Heart right ventricle (tissue), 16 donors: ENCODE measurements at regions not wholly inside any gene's neighbourhood (a gene's known extent, or its start where the extent isn't known, plus 50 kb on each side); places are given as distances from the start of the nearest gene placed in this dataset.
A peak's percentile ranks its signal among the peaks of the same experiment; 100 is the strongest.

Source experiments
- ATAC-seq, 8 donors: fragments of 200-7000 bp; cut with Tn5 transposase; one replicate each; pipeline ENCODE4 v1.9.1; 2020; ENCODE audit warnings: mild to moderate bottlenecking in 8 of 8, moderate library complexity in 8 of 8, moderate number of reproducible peaks in 1 of 8
- DNase-seq, 2 donors: peaks; one replicate each; pipeline ENCODE4 v3.0.0-alpha.2; 2020
- H3K27ac ChIP-seq, 10 donors: fragments of 200-600 bp; sonication (generic) in 2 of 10; one replicate each; pipeline versions ENCODE4 v1.5.0 to v1.8.0; 2020 to 2022; ENCODE audit warnings: mild to moderate bottlenecking in 3 of 10
- H3K27me3 ChIP-seq, 7 donors: fragments of 200-600 bp; one replicate each; pipeline ENCODE4 v1.8.0; 2021 to 2022; ENCODE audit warnings: mild to moderate bottlenecking in 2 of 7
- H3K36me3 ChIP-seq, 9 donors: fragments of 200-600 bp; sonication (generic) in 1 of 9; one replicate each; pipeline versions ENCODE4 v1.5.0 to v1.8.0; 2020 to 2022; ENCODE audit warnings: mild to moderate bottlenecking in 2 of 9
- H3K4me1 ChIP-seq, 9 donors: fragments of 200-600 bp; sonication (generic) in 1 of 9; one replicate each; pipeline versions ENCODE4 v1.5.0 to v1.8.0; 2020 to 2022; ENCODE audit warnings: mild to moderate bottlenecking in 4 of 9
- H3K4me3 ChIP-seq, 10 donors: fragments of 200-600 bp; sonication (generic) in 2 of 10; one replicate each; pipeline versions ENCODE4 v1.5.0 to v1.8.0; 2020 to 2022; ENCODE audit warnings: mild to moderate bottlenecking in 7 of 10, moderate library complexity in 2 of 10
- H3K9me3 ChIP-seq, 11 donors: fragments of 200-600 bp in 10 of 11; sonication (generic) in 2 of 11; one replicate each; pipeline versions ENCODE4 v1.5.0 to v1.8.0; 2013 to 2022; ENCODE audit warnings: mild to moderate bottlenecking in 2 of 11, control low read depth in 1 of 11, moderate library complexity in 1 of 11
- CTCF ChIP-seq, 9 donors: fragments of 200-600 bp; sonication (generic) in 2 of 9; IDR thresholded peaks; one replicate each; pipeline versions ENCODE4 v1.5.0 to v1.8.0; 2021 to 2022; ENCODE audit warnings: antibody characterized with exemption in 9 of 9, mild to moderate bottlenecking in 5 of 9, moderate library complexity in 1 of 9
- WGBS, 2 donors: extraction: QIAGEN DNeasy Blood & Tissue Kit; methylation state at CpG; one replicate each; pipeline ENCODE4 v1.1.7; 2013; ENCODE audit warnings: inconsistent platforms in 1 of 2; 5-methylcytosine and 5-hydroxymethylcytosine counted together
- intact Hi-C, 10 donors: fragments of 100-400 bp; cut with DNase I; formaldehyde crosslinking; loops; one replicate each; pipeline versions ENCODE4 v1.11.1 to v1.14.2; 2022
- donor health status: Arrhythmogenic right ventricular cardiomyopathy.
- donor health status: ischemic (EF 13 %, LVEDD 7.1; RV severe dilation, severe dysfunction).
- donor health status: healthy with polysubstance abuse.
- donor health status: DM: no; HTN: yes; CAD: no.
- donor health status: DM: no; HTN: no; CAD: no.
- donor health status: ischemic (EF 25% LVEDD 6.9; RV normal size, moderate dysfunction).
- donor health status: ischemic (EF 25% LVEDD 5.7; RV mildly dilated, moderate dysfunction).
- donor health status: healthy.
- donor health status: DM: yes; HTN: yes; CAD: no.
- donor health status: Ischemic cardiomyopathy.
- donor health status: ischemic (EF 35%, LVEDD 5.7; RV mildly dilated, moderate dysfunction).
- donor health status: nonischemic (EF 11% LVEDD 7.7; RV severe dilation, severe dysfunction).
- donor health status: DM: yes; HTN: yes; CAD: no.
- donor health status: PGD.
- donor health status: ischemic (EF 29% LVEDD 5.4; RV normal size, mild dysfunction).
- donor health status: nonischemic (EF 23%, LVEDD 6.1; RV moderate dilation, normal function).

- no peaks in the 10 kb centered on the region for H3K27me3 ChIP-seq
- no peak overlapping the region for H3K27ac ChIP-seq
- DNase-seq = no peak
- H3K36me3 ChIP-seq = no peaks in the 10 kb centered on the region
- WGBS, 2 donors = 97% methylated on average over 1 of the region's 1 CpG
- no peaks in the 10 kb centered on the region for H3K9me3 ChIP-seq
- intact Hi-C loops = no loop called here
- no peak for ATAC-seq
- peaks cover 0 to 21% (median 11%) of the 10 kb centered on the region in 9 donors for H3K4me1 ChIP-seq
- no peak overlapping the region for H3K4me3 ChIP-seq
- TF ChIP-seq CTCF (IDR thresholded peaks at IDR 0.05) = no peak
These were observed 215.9 kb downstream of the MDFIC start for GRCh38 chr7:115137816-115138215.

DNA sequence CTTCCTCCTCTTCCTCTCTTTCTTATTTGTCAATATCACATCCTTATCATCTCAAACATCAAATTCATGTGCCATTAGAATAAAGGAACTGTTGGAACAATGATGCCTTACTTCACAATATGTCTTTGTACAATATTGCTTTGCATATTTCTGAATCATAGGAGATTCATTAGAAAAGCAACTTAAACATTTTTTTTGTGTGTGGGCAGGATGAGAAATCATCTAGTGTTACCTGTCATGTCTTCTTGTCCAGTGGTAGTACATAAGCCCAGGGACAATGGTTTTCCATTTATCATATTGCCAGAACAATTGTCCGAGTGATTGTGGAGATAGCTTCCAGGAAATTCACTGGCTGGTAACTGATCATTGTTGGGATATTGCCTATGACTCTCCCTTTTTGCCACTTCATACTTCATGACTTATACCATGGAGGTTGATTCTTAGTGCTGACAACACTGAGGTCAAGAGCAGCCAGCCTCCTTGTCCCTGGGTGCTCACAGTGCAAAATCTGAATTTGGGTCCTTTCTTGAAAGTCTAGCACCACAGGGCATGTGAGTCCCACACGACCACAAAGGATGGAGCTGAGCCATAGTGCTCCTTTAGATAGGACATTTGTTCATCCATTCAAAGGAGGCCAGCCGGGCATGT, 215.0 kb downstream of the MDFIC start:
- no peak for ATAC-seq
- no peak overlapping the region for H3K27ac ChIP-seq
- no peaks in the 10 kb centered on the region for H3K9me3 ChIP-seq
- no peak for TF ChIP-seq CTCF (IDR thresholded peaks at IDR 0.05)
- intact Hi-C loops = no loop called here
- H3K4me3 ChIP-seq = no peak overlapping the region
- no peaks in the 10 kb centered on the region for H3K27me3 ChIP-seq
- no peak for DNase-seq
- H3K4me1 ChIP-seq = peaks cover 0 to 21% (median 11%) of the 10 kb centered on the region in 9 donors
- WGBS, 2 donors = 85 to 89% methylated on average over 3 of the region's 3 CpGs
- no peaks in the 10 kb centered on the region for H3K36me3 ChIP-seq

DNA sequence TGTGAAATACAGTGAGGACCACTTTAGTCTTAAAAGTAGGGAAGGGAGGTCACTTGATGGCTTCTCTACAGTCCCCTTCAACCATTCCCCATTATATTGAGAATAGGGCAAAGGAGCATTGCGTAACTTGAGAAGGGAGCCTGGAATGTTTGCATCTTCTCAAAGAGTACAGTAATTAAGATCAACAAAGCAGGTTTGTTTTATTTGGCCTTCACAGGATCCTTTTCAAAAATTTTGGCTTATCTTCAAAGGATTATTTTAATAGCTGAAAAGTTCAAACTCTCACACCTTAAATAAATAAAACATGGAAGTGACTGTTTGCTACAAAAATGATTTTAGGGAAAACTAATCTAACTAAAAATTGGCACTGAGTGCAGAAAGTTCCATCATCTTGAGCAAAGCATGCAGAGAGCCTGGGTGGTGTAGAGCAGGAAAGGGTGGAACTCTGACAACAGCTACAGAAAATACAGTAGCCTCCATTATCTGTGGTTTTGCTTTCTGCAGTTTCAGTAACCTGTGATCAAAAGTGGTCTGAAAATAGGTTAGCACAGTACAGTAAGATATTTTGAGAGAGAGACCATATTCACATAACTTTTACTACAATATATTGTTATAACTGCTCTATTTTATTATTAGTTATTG, 214.0 kb downstream of the MDFIC start:
- no peak for DNase-seq

GRCh38 chr7:115135146-115135545, 213.3 kb downstream of the MDFIC start:
- H3K9me3 ChIP-seq = no peaks in the 10 kb centered on the region
- H3K27me3 ChIP-seq = no peaks in the 10 kb centered on the region
- intact Hi-C loops = no loop called here
- H3K4me3 ChIP-seq = no peak overlapping the region
- no peak for TF ChIP-seq CTCF (IDR thresholded peaks at IDR 0.05)
- H3K4me1 ChIP-seq = peaks cover 0 to 21% (median 11%) of the 10 kb centered on the region in 9 donors
- DNase-seq (no peak), ATAC-seq (peak in 3 of 8 donors; percentile 44 to 61 (median 56))
- WGBS, 2 donors = 56 to 66% methylated on average over 4 of the region's 4 CpGs
- H3K27ac ChIP-seq = no peak overlapping the region
- no peaks in the 10 kb centered on the region for H3K36me3 ChIP-seq

More for the DNA sequence above, 214.0 kb downstream of the MDFIC start:
- WGBS, 2 donors = 76 to 79% methylated on average over 1 of the region's 1 CpG
- ATAC-seq = peak in 6 of 8 donors; percentile 51 to 85 (median 78)
- Histone ChIP-seq H3K4me3 (no peak overlapping the region), H3K27ac (peak overlapping the region in 1 of 10 donors; percentile 5), H3K36me3 (no peaks in the 10 kb centered on the region), H3K4me1 (peaks cover 0 to 21% (median 11%) of the 10 kb centered on the region in 9 donors), H3K27me3 (no peaks in the 10 kb centered on the region), H3K9me3 (no peaks in the 10 kb centered on the region)
- no peak for TF ChIP-seq CTCF (IDR thresholded peaks at IDR 0.05)
- intact Hi-C loops = no loop called here
